Endometrium (tissue), 2 donors: ENCODE measurements at regions not wholly inside any gene's neighbourhood (a gene's known extent, or its start where the extent isn't known, plus 50 kb on each side); places are given as distances from the start of the nearest gene placed in this dataset.

Source experiments
- FAIRE-seq: peaks from 2 replicates; lab custom pipeline; 2012; peaks lifted over from hg19 to GRCh38; lab: Jason Lieb, UNC
- donor health status: control.
- donor health status: control.

DNA sequence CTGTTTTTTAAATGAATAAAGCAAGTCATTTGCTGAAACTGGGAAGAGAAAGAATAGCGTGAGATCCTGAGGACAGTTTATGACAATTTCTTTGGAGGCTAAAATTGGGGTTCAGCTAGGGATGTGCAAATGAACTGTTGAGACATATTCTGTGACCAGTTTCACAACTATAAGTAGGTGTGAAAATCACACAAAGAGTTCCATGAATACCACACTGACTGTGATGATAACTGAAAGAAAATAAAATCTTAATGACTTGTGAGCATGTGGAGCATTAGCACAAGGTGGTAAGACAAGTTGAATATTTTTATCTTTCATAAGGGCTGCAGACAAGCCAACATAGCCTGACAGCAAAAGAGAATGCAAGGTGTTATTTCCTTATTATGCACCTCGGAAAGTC lies 61.1 kb upstream of the PDGFD start:
- no peak for FAIRE-seq

- FAIRE-seq, result no peak
Observed at GRCh38 chr11:104222464-104222863, 58.5 kb upstream of the PDGFD start.

GRCh38 chr11:104221455-104221854 lies 57.5 kb upstream of the PDGFD start:
- FAIRE-seq, result no peak

GRCh38 chr11:104219096-104219495 lies 55.1 kb upstream of the PDGFD start:
- FAIRE-seq, result no peak

GRCh38 chr11:104214517-104214916 lies 50.6 kb upstream of the PDGFD start:
- FAIRE-seq, result no peak
